Fibroblast of skin of left quadriceps (primary cell): ENCODE measurements at regions not wholly inside any gene's neighbourhood (a gene's known extent, or its start where the extent isn't known, plus 50 kb on each side); places are given as distances from the start of the nearest gene placed in this dataset.
A peak's percentile ranks its signal among the peaks of the same experiment; 100 is the strongest.

Source experiments
- DNase-seq, 2 experiments: peaks; one replicate each; pipeline ENCODE4 v3.0.0-alpha.2; 2013; ENCODE audit warnings: low read depth in 2 of 2

GRCh38 chr4:128388352-128388630 is 100.7 kb upstream of the PGRMC2 start:
- no peak for DNase-seq

GRCh38 chr4:128387600-128388351 is 100.2 kb upstream of the PGRMC2 start:
- no peak for DNase-seq

- peak; percentile 92 to 93 for DNase-seq
Observed at GRCh38 chr4:128386761-128387599, 99.4 kb upstream of the PGRMC2 start.

DNA sequence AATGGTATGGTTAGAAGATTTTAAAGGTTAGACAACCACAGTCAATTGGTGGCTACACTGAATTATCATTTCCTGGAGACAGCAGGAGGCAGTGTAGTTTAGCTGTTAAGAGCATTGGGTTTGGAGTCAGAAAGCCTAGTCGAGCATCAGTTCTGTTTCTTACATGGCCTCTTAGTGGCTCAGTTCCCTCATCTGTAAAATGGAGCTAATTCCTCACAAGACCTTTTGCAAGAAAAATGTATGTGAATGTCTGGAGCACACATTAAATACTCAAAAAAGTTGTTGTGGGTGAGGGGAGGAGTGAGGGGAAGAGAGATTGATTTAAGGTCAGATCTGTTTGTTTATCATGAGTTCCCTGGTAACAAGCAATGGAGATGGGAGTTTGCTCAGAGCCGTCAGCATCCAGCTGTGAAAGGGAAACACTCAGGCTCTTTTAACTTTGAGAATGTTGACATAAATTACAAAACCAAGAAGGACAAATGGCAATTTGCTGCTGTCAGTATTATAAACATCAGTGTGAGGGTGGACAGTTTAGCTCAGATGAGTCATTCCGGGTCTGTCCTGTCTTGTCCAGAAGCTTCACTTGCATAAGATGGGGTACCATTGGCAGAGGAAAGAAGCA is 98.2 kb upstream of the PGRMC2 start:
- DNase-seq: peak in 1 of 2 experiments; percentile 38

DNA sequence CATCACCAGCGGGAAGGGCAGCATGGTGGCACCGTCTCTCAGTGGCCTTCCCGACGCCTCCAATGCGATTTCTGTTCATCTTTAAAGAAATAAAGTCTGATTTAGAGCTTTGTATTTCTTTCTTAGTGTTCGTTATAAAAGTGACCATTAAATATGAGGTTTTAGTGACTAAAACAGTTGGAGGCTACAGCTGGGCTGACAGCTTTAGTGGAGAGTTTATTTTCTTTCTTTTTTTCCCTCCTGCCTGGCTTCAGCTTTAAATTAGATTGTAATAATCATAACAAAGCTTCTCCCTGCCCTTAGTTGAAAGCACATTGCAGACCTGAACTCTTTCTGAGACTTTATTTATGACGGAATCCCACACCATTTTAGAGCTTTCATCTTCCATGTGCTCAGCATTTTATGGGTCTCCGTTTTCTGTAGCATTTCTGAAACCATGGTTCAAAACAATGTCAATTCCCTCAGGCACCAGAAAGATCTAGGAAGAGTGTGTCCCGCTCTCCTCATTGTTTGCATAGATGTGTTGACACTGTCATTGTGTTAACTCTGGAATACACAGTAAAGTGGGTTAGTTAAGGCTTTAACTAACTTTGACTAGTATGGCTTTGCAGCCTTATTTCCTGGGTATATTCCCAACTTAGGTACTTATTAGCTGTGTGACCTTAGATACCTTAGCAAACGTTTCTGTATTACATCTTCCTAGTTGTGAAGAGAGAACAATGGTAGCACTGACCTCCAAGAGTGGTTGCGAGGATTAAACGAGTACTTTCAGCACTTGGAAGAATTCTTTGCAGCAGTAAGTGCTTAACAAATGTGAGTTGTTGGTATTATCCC is 97.4 kb upstream of the PGRMC2 start:
- DNase-seq: no peak

- DNase-seq: peak; percentile 87 to 88
Observed at GRCh38 chr4:128384091-128384520, 96.5 kb upstream of the PGRMC2 start.

GRCh38 chr4:128381748-128382559 is 94.3 kb upstream of the PGRMC2 start:
- DNase-seq: no peak

DNA sequence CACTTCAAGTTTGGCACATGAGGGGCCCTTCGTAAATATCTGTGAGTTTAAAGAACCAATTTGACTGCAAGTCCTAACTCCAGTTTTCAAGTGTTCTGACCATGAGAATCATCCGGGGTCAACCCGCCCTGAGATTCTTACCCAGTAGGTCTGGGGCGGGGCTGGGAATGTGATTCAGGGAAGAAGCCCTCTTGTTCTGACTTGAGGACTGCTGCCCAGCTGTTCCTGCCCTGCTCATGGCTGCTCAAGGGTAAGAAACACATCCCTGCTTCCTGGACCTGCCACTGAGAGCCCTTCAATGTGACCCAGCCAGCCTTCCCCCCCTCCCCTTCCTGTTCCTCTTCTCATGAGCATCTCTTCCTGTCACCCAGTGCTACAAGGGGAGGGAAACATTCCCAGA is 92.7 kb upstream of the PGRMC2 start:
- no peak for DNase-seq

DNA sequence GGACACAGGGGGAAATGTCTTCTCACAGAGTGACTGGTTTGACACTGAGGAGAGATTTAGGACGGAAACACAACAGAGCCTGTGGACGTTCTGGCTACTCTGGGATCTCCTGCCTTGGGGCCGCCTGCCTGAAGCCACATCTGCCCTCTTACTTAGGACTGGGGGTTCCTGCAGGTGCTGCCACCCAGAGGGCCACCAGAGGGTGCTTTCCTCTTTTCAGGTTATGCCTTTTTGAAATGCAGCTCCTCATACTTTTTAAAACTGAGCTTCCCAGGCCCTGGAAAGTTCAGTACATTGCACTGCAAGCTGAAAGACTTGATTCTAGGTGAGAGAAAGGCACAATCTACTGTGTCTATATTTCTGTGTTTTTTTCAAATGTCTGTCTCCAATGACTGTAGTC is 92.2 kb upstream of the PGRMC2 start:
- DNase-seq: no peak

- no peak for DNase-seq
Observed at GRCh38 chr4:128378668-128379067, 91.1 kb upstream of the PGRMC2 start.

DNA sequence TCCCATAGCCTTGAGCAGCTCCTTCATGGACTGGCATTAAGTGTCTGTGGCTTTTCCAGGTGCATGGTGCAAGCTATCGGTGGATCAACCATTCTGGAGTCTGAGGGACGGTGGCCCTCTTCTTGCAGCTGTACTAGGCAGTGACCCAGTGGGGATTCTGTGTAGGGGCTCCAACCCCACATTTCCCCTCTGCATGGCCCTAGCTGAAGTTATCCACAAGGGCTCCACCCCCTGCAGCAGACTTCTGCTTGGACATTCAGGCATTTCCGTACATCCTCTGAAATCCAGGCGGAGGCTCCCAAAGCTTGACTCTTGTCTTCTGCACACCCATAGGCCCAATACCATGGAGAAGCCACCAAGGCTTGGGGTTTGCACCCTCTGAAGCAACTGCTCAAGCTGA is 89.3 kb upstream of the PGRMC2 start:
- no peak for DNase-seq

- no peak for DNase-seq
Observed at GRCh38 chr4:128376303-128376702, 88.7 kb upstream of the PGRMC2 start.

GRCh38 chr4:128373628-128374027 is 86.0 kb upstream of the PGRMC2 start:
- DNase-seq: no peak

GRCh38 chr4:128371876-128372275 is 84.3 kb upstream of the PGRMC2 start:
- DNase-seq: no peak

DNA sequence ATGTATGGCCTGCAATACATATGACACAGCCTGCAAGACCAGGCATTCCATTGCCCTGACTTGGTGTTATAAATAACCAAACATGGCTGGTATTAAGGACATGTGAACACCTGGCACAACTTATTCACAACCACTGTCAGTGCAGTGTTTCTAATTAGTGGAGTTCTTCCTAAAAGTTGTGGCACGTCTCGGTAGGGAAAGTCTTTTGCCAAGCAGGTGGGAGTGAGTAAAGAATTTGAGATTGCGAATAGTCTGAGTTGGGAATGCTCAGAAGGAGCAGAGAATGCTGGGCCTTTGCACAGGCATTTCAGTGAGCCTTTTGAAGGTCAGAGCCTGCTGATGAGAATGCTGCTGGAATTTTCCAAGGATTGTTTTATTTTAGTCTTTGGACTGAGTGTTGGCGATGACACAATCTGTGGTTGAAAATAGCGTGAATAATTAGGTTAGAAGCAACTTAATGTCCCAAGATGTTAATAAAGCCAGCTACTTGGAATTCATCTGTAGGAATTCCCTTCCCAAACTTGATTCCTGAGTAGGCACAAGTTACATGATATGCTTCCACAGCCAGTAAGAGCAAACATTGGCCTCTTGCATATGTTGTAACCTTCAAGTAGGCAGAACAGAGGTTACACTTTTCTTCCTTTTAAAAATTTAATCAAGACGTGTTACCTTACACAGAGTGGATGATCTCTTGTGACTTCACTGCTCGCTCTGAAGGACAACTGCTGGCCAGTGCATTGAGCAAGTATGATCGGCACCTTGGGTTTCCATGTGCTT is 83.6 kb upstream of the PGRMC2 start:
- peak; percentile 83 to 84 for DNase-seq

GRCh38 chr4:128366212-128366611 is 78.6 kb upstream of the PGRMC2 start:
- no peak for DNase-seq

DNA sequence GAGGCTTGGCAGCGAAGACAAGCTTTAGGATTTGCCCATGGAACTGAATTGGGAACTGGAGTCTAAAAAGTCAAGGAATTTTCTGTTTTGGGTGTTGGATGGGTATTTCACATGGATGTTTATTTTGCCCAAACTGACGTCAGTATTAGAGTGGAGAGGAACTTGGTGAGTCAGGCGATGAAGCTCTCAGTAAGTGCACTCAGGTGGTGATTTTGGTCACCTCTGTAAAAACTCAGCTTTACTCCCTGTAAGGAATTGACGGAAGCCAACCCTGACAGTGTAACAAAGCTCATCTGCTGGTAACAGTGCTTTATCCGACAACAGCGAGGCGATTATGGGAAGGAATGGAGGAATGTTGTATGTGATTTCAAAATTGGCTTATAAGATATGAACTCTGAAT is 77.0 kb upstream of the PGRMC2 start:
- DNase-seq: no peak

GRCh38 chr4:128363966-128364365 is 76.4 kb upstream of the PGRMC2 start:
- no peak for DNase-seq

DNA sequence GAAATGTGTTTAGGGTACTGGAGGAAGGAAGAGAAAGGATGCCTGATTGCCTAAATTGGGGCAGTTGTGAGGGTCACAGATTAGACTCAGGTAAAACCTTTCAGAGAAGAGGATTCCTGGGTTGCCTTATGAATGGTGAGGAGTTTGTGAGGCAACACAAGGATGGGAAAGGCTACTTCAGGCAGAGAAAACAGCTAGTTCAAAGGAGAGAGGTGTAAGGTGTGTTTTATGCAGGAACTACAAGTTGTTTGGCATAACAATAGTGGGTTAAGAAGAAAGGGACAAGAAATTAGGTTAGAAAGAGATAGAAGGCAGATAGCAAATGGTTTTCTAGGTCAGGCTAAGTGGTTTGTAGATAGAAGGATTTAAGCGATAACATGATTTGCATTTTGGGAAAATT is 75.1 kb upstream of the PGRMC2 start:
- DNase-seq: no peak

DNA sequence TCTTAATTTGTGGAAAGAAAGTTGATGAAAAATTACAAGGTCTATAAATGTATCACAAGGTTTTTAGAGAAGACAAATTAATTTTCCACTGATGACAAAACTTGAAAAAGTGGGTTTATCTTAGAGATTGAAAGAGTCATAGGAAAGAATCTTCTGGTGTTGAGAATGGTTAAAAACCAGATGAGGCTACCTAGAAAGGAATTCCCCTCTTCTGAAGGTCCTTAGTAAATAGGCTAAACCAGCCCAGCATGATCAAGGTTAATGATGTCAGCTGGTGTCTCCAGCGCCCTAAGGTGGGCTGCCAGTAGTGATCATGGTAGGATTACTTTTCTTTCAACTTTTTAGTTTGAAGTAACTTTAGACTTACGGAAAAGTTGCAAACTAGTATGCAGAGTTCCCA is 71.8 kb upstream of the PGRMC2 start:
- no peak for DNase-seq
